AG04449 (cell line): ENCODE measurements at regions not wholly inside any gene's neighbourhood (a gene's known extent, or its start where the extent isn't known, plus 50 kb on each side); places are given as distances from the start of the nearest gene placed in this dataset.
A peak's percentile ranks its signal among the peaks of the same experiment; 100 is the strongest.

Experiments
- CTCF ChIA-PET: fragments of 350-600 bp; formaldehyde crosslinking; extraction: SDS; loops from one replicate; lab custom pipeline; 2021; ENCODE audit warnings: antibody characterized with exemption; lab: Yijun Ruan, JAX
- POLR2A ChIA-PET: fragments of 400-600, 350-600 bp; formaldehyde crosslinking; extraction: SDS; loops from one replicate; lab custom pipeline; 2020; ENCODE audit warnings: antibody characterized with exemption, inconsistent platforms; lab: Yijun Ruan, JAX
- DNase-seq: peaks from one replicate; pipeline ENCODE4 v3.0.0-alpha.2; 2010; ENCODE audit warnings: low read depth, low spot score
- H3K4me3 ChIP-seq: 2 replicates; pipeline ENCODE4 v1.5.1; 2011; ENCODE audit warnings: low read depth, mild to moderate bottlenecking, control low read depth, low read length
- CTCF ChIP-seq: IDR thresholded peaks from one replicate; pipeline ENCODE4 v1.5.1; 2011; ENCODE audit warnings: mild to moderate bottlenecking, moderate library complexity, low read length, control low read depth, inconsistent platforms; ENCODE audit not compliant: insufficient read depth; ENCODE audit errors: missing control alignments

GRCh38 chr12:58712976-58713375 lies 207.3 kb downstream of the LRIG3 start:
- TF ChIP-seq CTCF: no peak
- ChIA-PET CTCF (interaction anchor here (1.8 kb wide), 1 partner anchor 172 kb away, joined by 5 read pairs; no protein-coding TSS in a partner anchor), POLR2A (no interaction called here)
- H3K4me3 ChIP-seq: no peak overlapping the region
- DNase-seq: no peak

GRCh38 chr12:58719161-58719560 lies 201.1 kb downstream of the LRIG3 start:
- no peak for TF ChIP-seq CTCF
- CTCF ChIA-PET: no interaction called here
- POLR2A ChIA-PET: no interaction called here
- no peak overlapping the region for H3K4me3 ChIP-seq
- DNase-seq: no peak

- no peak overlapping the region for H3K4me3 ChIP-seq
- DNase-seq: no peak
- ChIA-PET POLR2A (no interaction called here), CTCF (interaction anchor here (1.3 kb wide), 1 partner anchor 180 kb away, joined by 4 read pairs; no protein-coding TSS in a partner anchor)
- no peak for TF ChIP-seq CTCF
These were observed 199.9 kb downstream of the LRIG3 start for GRCh38 chr12:58720421-58720820.

GRCh38 chr12:58725400-58726105 lies 194.8 kb downstream of the LRIG3 start:
- POLR2A ChIA-PET: no interaction called here

GRCh38 chr12:58727521-58727920 lies 192.8 kb downstream of the LRIG3 start:
- DNase-seq: peak; percentile 19
- no peak for TF ChIP-seq CTCF
- POLR2A ChIA-PET: no interaction called here
- CTCF ChIA-PET: no interaction called here
- H3K4me3 ChIP-seq: no peak overlapping the region

More at GRCh38 chr12:58725400-58726105, 194.8 kb downstream of the LRIG3 start:
- no peak overlapping the region for H3K4me3 ChIP-seq
- DNase-seq: no peak
- CTCF ChIA-PET: no interaction called here
- TF ChIP-seq CTCF: no peak

- no peak overlapping the region for H3K4me3 ChIP-seq
- no peak for TF ChIP-seq CTCF
- POLR2A ChIA-PET: no interaction called here
- DNase-seq: no peak
- CTCF ChIA-PET: no interaction called here
These were observed 191.9 kb downstream of the LRIG3 start for GRCh38 chr12:58728397-58728796.
